ENCODE measurements at regions not wholly inside any gene's neighbourhood (a gene's known extent, or its start where the extent isn't known, plus 50 kb on each side); places are given as distances from the start of the nearest gene placed in this dataset.

DNA sequence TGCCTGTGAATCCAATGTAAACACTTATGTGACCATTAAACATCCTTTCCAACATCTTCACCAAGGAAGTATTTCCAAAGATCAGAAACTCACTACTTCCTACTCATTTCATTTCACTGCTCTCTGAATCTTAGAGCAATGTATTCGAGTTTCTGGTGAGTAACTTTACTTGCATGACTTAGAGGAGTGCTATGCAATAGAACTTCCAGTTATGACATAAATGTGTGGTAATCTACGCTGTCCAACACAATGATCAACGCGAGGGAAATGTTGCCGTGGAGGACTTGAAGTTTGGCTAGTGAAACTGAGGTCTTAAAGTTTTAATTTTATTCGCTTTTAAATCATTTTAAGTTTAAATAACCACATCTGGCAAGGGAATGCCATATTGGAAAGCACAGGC lies 1326.3 kb downstream of the XPNPEP1 start:
- no peak overlapping the region for H3K9ac ChIP-seq (replicated peaks in 1 of 4; ENCODE audit: extremely low read depth in 1 of 4, low read depth in 3 of 4, low read length in 3 of 4)
- no peak overlapping the region for H2BK15ac ChIP-seq (ENCODE audit: low read length)
- no peaks in the 10 kb centered on the region for H3K23me2 ChIP-seq (ENCODE audit: low read depth, low read length)
- no peaks in the 10 kb centered on the region for H3K79me2 ChIP-seq (ENCODE audit: control insufficient read depth in 1 of 2, insufficient read depth in 2 of 2, low read length in 2 of 2)
- ChIA-PET POLR2A (ENCODE audit: partially characterized antibody) (no interaction called here), CTCF (ENCODE audit: partially characterized antibody) (interaction anchor here (1.4 kb wide), 1 partner anchor 11 kb away, joined by 3 read pairs; no protein-coding TSS in a partner anchor)
- no peak overlapping the region for H2BK5ac ChIP-seq (ENCODE audit: low read depth, low read length)
- H3K56ac ChIP-seq (replicated peaks; ENCODE audit: insufficient read length, low read depth, low read length) = no peak overlapping the region
- H3K4me3 ChIP-seq (ENCODE audit: extremely low read depth in 1 of 4, insufficient read depth in 2 of 4, low read depth in 3 of 4, low read length in 4 of 4) = no peak overlapping the region
- DNase-seq (ENCODE audit: low read depth in 1 of 2, low spot score in 2 of 2) = no peak
- no peak for FAIRE-seq
- H3K4me2 ChIP-seq (ENCODE audit: insufficient read depth in 1 of 2, low read depth in 2 of 2, low read length in 2 of 2) = no peak overlapping the region
- no peak for TF ChIP-seq MAX (IDR thresholded peaks at IDR 0.05)
- no peak for TF ChIP-seq RAD21 (IDR thresholded peaks at IDR 0.05 in 1 of 2, conservative IDR thresholded peaks at IDR 0.05 in 1 of 2; ENCODE audit: low read depth in 2 of 2, low read length in 2 of 2)
- no peak for TF ChIP-seq POLR2AphosphoS5 (IDR thresholded peaks at IDR 0.05; ENCODE audit: low read depth, low read length)
- no peak overlapping the region for H2BK12ac ChIP-seq (ENCODE audit: low read depth, low read length)
- H3K4me1 ChIP-seq (replicated peaks in 1 of 4; ENCODE audit: control insufficient read depth in 3 of 4, insufficient read depth in 4 of 4, low read length in 3 of 4) = peaks cover 0 to 6% (median 4%) of the 10 kb centered on the region in 4 experiments; a peak in 3 of 7 replicates
- H4K91ac ChIP-seq (replicated peaks; ENCODE audit: insufficient read length, low read length) = no peak overlapping the region
- 95% methylated on average over 6 of the region's 6 CpGs; no CpG with 5 or more reads in 1 of the 2 experiments for WGBS, 2 experiments (ENCODE audit: extremely low coverage in 1 of 2, insufficient coverage in 1 of 2, insufficient read length in 1 of 2, insufficient replicate concordance in 2 of 2, low coverage in 1 of 2, low lambda C conversion rate in 2 of 2, missing lambda C conversion rate in 1 of 2)
- H4K20me1 ChIP-seq (replicated peaks in 1 of 2; ENCODE audit: control insufficient read depth in 1 of 2, insufficient read depth in 2 of 2, low read length in 2 of 2) = peaks cover 0 to 4% of the 10 kb centered on the region in 2 experiments
- H4K8ac ChIP-seq (ENCODE audit: extremely low read depth, insufficient read depth, low read length) = no peak overlapping the region
- H3K18ac ChIP-seq (ENCODE audit: extremely low read depth, low read length) = no peak overlapping the region
- H4K5ac ChIP-seq (ENCODE audit: insufficient read length, low read depth, low read length) = no peak overlapping the region
- no peaks in the 10 kb centered on the region for H3K36me3 ChIP-seq (ENCODE audit: control insufficient read depth in 2 of 4, insufficient read depth in 4 of 4, low read length in 3 of 4)
- no peaks in the 10 kb centered on the region for H3K79me1 ChIP-seq (ENCODE audit: low read depth, low read length)
- no peak overlapping the region for H2AFZ ChIP-seq (ENCODE audit: low read length)
- H2BK20ac ChIP-seq (ENCODE audit: low read length) = no peak overlapping the region
- H2BK120ac ChIP-seq (replicated peaks; ENCODE audit: low read depth, low read length) = no peak overlapping the region
- H2AK5ac ChIP-seq (ENCODE audit: low read depth, low read length) = no peak overlapping the region
- H3K27ac ChIP-seq (ENCODE audit: low read depth, low read length) = no peak overlapping the region
- no peak overlapping the region for H3K14ac ChIP-seq (ENCODE audit: insufficient read length)
- H3K4ac ChIP-seq (replicated peaks; ENCODE audit: insufficient read length, low read depth, low read length) = no peak overlapping the region
- no peaks in the 10 kb centered on the region for H3K9me3 ChIP-seq (ENCODE audit: insufficient read depth in 2 of 2, low read depth in 1 of 2, low read length in 1 of 2)
- peaks cover 34 to 76% (median 63%) of the 10 kb centered on the region in 4 experiments for H3K27me3 ChIP-seq (replicated peaks in 1 of 4; ENCODE audit: control insufficient read depth in 3 of 4, extremely low read depth in 1 of 4, insufficient read depth in 3 of 4, low read length in 3 of 4)
- H3K23ac ChIP-seq (ENCODE audit: insufficient read length) = no peak overlapping the region
